Panc1 (cell line): ENCODE measurements at regions not wholly inside any gene's neighbourhood (a gene's known extent, or its start where the extent isn't known, plus 50 kb on each side); places are given as distances from the start of the nearest gene placed in this dataset.

Source experiments
- ATAC-seq: fragments of 200-7000 bp; cut with Tn5 transposase; 2 replicates; pipeline ENCODE4 v1.9.1; 2020; ENCODE audit warnings: mild to moderate bottlenecking, moderate library complexity
- BruUV-seq: library from RNA; stranded (reverse); fragments of 400-500 nt; replicated peaks from 2 replicates; lab custom pipeline; 2021; lab: Mats Ljungman, UMichigan
- CTCF ChIA-PET: fragments of 300-600 bp; sonication (Branson Sonifier 250); formaldehyde crosslinking; loops from one replicate; lab custom pipeline; 2022; ENCODE audit warnings: antibody characterized with exemption; lab: Charles Lee
- POLR2A ChIA-PET: fragments of 300-600 bp; sonication (Branson Sonifier 250); formaldehyde crosslinking; loops from one replicate; lab custom pipeline; 2022; ENCODE audit warnings: antibody characterized with exemption; lab: Charles Lee
- DNase-seq: peaks from one replicate; pipeline ENCODE4 v3.0.0-alpha.2; 2010; ENCODE audit warnings: low read depth, low spot score
- H3K27ac ChIP-seq: 2 replicates; pipeline ENCODE4 v1.5.1; 2011; ENCODE audit warnings: mild to moderate bottlenecking, low read length, inconsistent platforms
- H3K27me3 ChIP-seq: fragments of 200-500 bp; sonication (Bioruptor generic); 2 replicates; pipeline ENCODE4 v1.6.0; 2014; ENCODE audit warnings: low read length, inconsistent platforms; ENCODE audit not compliant: control insufficient read depth, insufficient read depth
- H3K36me3 ChIP-seq: fragments of 200-500 bp; sonication (Bioruptor generic); 2 replicates; pipeline ENCODE4 v1.5.1; 2014; ENCODE audit warnings: inconsistent platforms, mild to moderate bottlenecking, low read length, moderate library complexity; ENCODE audit not compliant: control insufficient read depth, insufficient read depth
- H3K4me1 ChIP-seq: 2 replicates; pipeline ENCODE4 v1.5.1; 2011; ENCODE audit warnings: inconsistent platforms, mild to moderate bottlenecking, low read length, moderate library complexity; ENCODE audit not compliant: control insufficient read depth, insufficient read depth
- H3K4me3 ChIP-seq, 2 experiments: 2 replicates each; pipeline ENCODE4 v1.5.1; 2011 to 2012; ENCODE audit warnings: low read depth in 2 of 2, low read length in 2 of 2, mild to moderate bottlenecking in 2 of 2, inconsistent platforms in 1 of 2, moderate library complexity in 1 of 2
- H3K9me3 ChIP-seq: fragments of 200-500 bp; sonication (Bioruptor generic); 2 replicates; pipeline ENCODE4 v1.5.1; 2014; ENCODE audit warnings: low read depth, mild to moderate bottlenecking, inconsistent platforms, low read length, moderate library complexity; ENCODE audit not compliant: control insufficient read depth, insufficient read depth
- POLR2AphosphoS5 ChIP-seq: IDR thresholded peaks from 2 replicates; pipeline ENCODE4 v1.6.1; 2012; ENCODE audit warnings: mild to moderate bottlenecking, low read depth, low read length, moderate library complexity
- SIN3A ChIP-seq: IDR thresholded peaks from 2 replicates; pipeline ENCODE4 v1.6.1; 2012; ENCODE audit warnings: low read depth, mild to moderate bottlenecking, low read length, moderate library complexity, borderline replicate concordance; ENCODE audit not compliant: insufficient read depth
- TCF7L2 ChIP-seq: IDR thresholded peaks from 2 replicates; pipeline ENCODE4 v1.6.1; 2011; ENCODE audit warnings: mild to moderate bottlenecking, low read depth, low read length, inconsistent platforms
- in situ Hi-C: cut with HindIII; loops from 2 replicates; pipeline ENCODE4 v1.10.0; 2016; ENCODE audit warnings: low sequenced_read_pairs, low pct_unique_long_range_greater_than_20kb
- intact Hi-C: fragments of 100-400 bp; cut with micrococcal nuclease; formaldehyde crosslinking; loops from one replicate; pipeline ENCODE4 v1.10.0; 2022; ENCODE audit not compliant: unreplicated experiment
- TF ChIP-seq, protein P1 (sequence below): fragments of 450-650 bp; IDR thresholded peaks from 2 replicates; pipeline ENCODE4 v1.5.1; 2017; ENCODE audit warnings: mild to moderate bottlenecking
- TF ChIP-seq, protein P2 (sequence below), 2 experiments: IDR thresholded peaks; 2 replicates each; pipeline ENCODE4 v1.6.1; 2011 to 2012; ENCODE audit warnings: low read depth in 2 of 2, control low read depth in 1 of 2, low read length in 1 of 2, mild to moderate bottlenecking in 1 of 2, moderate library complexity in 1 of 2; ENCODE audit not compliant: insufficient read depth in 1 of 2

DNA sequence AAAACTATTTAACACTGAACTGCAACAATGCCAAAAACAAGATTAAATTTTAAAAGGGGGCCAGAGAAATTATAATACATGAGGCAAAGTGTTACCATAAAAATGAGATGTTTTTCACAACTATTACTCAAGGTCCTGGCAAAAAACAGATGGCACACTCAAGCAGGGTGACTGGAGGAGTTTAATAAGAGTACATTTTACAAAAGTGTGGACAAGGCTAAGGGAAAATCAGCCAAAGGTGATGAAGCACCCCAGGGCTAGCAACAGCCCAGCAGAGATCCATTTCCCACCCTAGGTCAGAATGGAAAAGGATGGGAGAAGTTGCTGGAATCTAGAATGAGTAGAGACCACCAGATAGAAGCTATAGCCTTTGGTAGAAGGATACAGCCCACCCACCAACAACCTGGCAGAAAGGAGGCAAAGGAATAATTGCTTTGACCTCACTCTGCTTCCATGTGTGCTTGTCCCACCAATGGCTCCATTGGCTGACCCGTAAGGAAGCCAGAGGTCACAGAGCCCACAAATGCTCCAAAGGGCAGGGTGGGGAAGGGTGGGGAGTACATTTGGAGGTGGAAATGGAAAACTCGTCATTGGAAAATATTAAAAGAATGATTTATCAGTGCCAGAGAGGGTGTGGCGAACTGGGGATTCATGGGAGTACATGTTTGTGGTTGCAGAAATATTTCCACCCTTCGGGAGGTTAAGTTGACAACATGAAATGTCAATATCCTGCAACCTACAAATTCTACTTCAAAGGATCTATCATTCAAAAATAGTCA lies 161.0 kb upstream of the UBE2E2 start:
- Histone ChIP-seq H3K4me3 (no peak overlapping the region), H3K36me3 (no peaks in the 10 kb centered on the region), H3K27ac (no peak overlapping the region), H3K9me3 (no peaks in the 10 kb centered on the region), H3K4me1 (no peaks in the 10 kb centered on the region), H3K27me3 (no peaks in the 10 kb centered on the region)
- ChIA-PET POLR2A (no interaction called here), CTCF (no interaction called here)
- in situ Hi-C loops (no loop called here), intact Hi-C loops (no loop called here)
- no peak for TF ChIP-seq SIN3A
- TF ChIP-seq, protein P1, sequence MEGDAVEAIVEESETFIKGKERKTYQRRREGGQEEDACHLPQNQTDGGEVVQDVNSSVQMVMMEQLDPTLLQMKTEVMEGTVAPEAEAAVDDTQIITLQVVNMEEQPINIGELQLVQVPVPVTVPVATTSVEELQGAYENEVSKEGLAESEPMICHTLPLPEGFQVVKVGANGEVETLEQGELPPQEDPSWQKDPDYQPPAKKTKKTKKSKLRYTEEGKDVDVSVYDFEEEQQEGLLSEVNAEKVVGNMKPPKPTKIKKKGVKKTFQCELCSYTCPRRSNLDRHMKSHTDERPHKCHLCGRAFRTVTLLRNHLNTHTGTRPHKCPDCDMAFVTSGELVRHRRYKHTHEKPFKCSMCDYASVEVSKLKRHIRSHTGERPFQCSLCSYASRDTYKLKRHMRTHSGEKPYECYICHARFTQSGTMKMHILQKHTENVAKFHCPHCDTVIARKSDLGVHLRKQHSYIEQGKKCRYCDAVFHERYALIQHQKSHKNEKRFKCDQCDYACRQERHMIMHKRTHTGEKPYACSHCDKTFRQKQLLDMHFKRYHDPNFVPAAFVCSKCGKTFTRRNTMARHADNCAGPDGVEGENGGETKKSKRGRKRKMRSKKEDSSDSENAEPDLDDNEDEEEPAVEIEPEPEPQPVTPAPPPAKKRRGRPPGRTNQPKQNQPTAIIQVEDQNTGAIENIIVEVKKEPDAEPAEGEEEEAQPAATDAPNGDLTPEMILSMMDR, result no peak
- no peak for DNase-seq
- BruUV-seq, result no TSS peak
- no peak for ATAC-seq

DNA sequence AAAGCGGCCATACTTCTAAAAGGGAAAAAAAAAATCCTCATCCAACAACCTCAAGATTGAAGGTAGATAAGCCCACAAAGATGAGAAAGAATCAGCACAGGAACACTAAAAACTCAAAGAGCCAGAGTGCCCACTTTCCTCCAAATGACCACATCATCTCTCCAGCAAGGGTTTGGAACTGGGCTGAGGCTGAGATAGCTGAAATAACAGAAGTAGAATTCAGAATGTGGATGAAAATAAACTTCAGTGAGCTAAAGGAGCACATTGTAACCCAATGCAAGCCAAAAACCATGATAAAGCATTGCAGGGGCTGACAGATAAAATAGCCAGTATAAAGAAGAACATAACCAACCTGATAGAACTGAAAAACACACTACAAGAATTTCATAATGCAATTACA lies 158.7 kb upstream of the UBE2E2 start:
- DNase-seq (no peak), ATAC-seq (no peak)
- Histone ChIP-seq H3K4me1 (no peaks in the 10 kb centered on the region), H3K27me3 (no peaks in the 10 kb centered on the region), H3K9me3 (no peaks in the 10 kb centered on the region), H3K36me3 (no peaks in the 10 kb centered on the region), H3K4me3 (no peak overlapping the region), H3K27ac (no peak overlapping the region)
- in situ Hi-C loops (no loop called here), intact Hi-C loops (no loop called here)
- BruUV-seq, result no TSS peak
- TF ChIP-seq, protein P2, sequence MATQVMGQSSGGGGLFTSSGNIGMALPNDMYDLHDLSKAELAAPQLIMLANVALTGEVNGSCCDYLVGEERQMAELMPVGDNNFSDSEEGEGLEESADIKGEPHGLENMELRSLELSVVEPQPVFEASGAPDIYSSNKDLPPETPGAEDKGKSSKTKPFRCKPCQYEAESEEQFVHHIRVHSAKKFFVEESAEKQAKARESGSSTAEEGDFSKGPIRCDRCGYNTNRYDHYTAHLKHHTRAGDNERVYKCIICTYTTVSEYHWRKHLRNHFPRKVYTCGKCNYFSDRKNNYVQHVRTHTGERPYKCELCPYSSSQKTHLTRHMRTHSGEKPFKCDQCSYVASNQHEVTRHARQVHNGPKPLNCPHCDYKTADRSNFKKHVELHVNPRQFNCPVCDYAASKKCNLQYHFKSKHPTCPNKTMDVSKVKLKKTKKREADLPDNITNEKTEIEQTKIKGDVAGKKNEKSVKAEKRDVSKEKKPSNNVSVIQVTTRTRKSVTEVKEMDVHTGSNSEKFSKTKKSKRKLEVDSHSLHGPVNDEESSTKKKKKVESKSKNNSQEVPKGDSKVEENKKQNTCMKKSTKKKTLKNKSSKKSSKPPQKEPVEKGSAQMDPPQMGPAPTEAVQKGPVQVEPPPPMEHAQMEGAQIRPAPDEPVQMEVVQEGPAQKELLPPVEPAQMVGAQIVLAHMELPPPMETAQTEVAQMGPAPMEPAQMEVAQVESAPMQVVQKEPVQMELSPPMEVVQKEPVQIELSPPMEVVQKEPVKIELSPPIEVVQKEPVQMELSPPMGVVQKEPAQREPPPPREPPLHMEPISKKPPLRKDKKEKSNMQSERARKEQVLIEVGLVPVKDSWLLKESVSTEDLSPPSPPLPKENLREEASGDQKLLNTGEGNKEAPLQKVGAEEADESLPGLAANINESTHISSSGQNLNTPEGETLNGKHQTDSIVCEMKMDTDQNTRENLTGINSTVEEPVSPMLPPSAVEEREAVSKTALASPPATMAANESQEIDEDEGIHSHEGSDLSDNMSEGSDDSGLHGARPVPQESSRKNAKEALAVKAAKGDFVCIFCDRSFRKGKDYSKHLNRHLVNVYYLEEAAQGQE (IDR thresholded peaks at IDR 0.05; ENCODE audit: insufficient read depth in 1 of 2, low read depth in 2 of 2, low read length in 1 of 2), result no peak
- TF ChIP-seq SIN3A, result no peak
- TF ChIP-seq, protein P1, result no peak
- TF ChIP-seq POLR2AphosphoS5, result no peak
- TF ChIP-seq TCF7L2, result no peak
- ChIA-PET POLR2A (no interaction called here), CTCF (no interaction called here)
